Activated CD8-positive, alpha-beta memory T cell treated with anti-CD3 and anti-CD28 coated beads, Interleukin-2, amount 10 ng/mL, durations not matched to agents 7 days and 5 days (primary cell): ENCODE measurements at regions not wholly inside any gene's neighbourhood (a gene's known extent, or its start where the extent isn't known, plus 50 kb on each side); places are given as distances from the start of the nearest gene placed in this dataset.
A peak's percentile ranks its signal among the peaks of the same experiment; 100 is the strongest.
"Not testable (repeated sequence)": the region's sequence is repeated elsewhere in the genome, so short reads cannot be mapped to it uniquely, and the experiment has no call there.

Experiments
- ATAC-seq: fragments of 150-1000 bp; cut with Tn5 transposase; one replicate; pipeline ENCODE4 v1.10.0; 2021; ENCODE audit warnings: moderate library complexity
- CTCF ChIA-PET: fragments of 350-600 bp; sonication (Branson Sonifier 250); formaldehyde crosslinking; loops from one replicate; lab custom pipeline; 2021; ENCODE audit warnings: antibody characterized with exemption; lab: Charles Lee
- DNase-seq: peaks from one replicate; pipeline ENCODE4 v3.0.0-alpha.2; 2020
- H3K27ac Mint-ChIP-seq: one replicate; pipeline ENCODE4 v1.8.0; 2021; ENCODE audit warnings: mild to moderate bottlenecking, mixed read lengths
- H3K27me3 Mint-ChIP-seq: one replicate; pipeline ENCODE4 v1.8.0; 2021; ENCODE audit warnings: mixed read lengths
- H3K36me3 Mint-ChIP-seq: one replicate; pipeline ENCODE4 v1.8.0; 2021; ENCODE audit warnings: mild to moderate bottlenecking, mixed read lengths
- H3K4me1 Mint-ChIP-seq: one replicate; pipeline ENCODE4 v1.8.0; 2021; ENCODE audit warnings: mixed read lengths
- H3K4me3 Mint-ChIP-seq: one replicate; pipeline ENCODE4 v1.8.0; 2021; ENCODE audit warnings: mild to moderate bottlenecking, moderate library complexity, mixed read lengths
- H3K9me3 Mint-ChIP-seq: one replicate; pipeline ENCODE4 v1.8.0; 2022; ENCODE audit warnings: low read depth, mixed read lengths

GRCh38 chr14:97155814-97156213 is 358.6 kb downstream of the VRK1 start:
- Mint-ChIP-seq H3K4me3 (no peak overlapping the region), H3K4me1 (no peaks in the 10 kb centered on the region), H3K27me3 (peaks cover 20% of the 10 kb centered on the region), H3K36me3 (peaks cover 2% of the 10 kb centered on the region), H3K9me3 (peaks cover 10% of the 10 kb centered on the region), H3K27ac (no peak overlapping the region)
- ATAC-seq (no peak), DNase-seq (no peak)
- CTCF ChIA-PET: no interaction called here

- Mint-ChIP-seq H3K36me3 (peaks cover 2% of the 10 kb centered on the region), H3K9me3 (peaks cover 10% of the 10 kb centered on the region), H3K27ac (no peak overlapping the region), H3K4me1 (no peaks in the 10 kb centered on the region), H3K27me3 (peaks cover 20% of the 10 kb centered on the region), H3K4me3 (no peak overlapping the region)
- no peak for DNase-seq
- CTCF ChIA-PET: no interaction called here
- ATAC-seq: no peak
These were observed 359.5 kb downstream of the VRK1 start for GRCh38 chr14:97156705-97157104.

DNA sequence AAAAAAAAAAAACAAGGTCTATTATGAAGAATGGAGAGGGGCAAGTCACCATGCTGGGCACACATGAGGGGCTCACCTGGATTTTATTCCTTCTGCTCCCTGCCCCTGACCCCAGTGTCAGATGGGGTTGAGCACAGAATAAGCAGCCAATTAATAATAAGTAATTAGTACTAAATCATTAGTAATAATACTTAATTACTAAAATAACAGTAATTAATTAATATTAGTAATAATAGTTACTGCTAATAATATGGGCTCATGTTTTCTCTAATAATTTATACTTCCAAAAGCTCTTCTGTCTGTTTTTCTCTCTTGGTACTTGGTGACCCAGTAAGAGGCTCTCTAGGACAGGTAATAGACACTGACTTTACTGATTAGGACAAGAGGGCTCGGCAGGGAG is 360.9 kb downstream of the VRK1 start:
- H3K4me3 Mint-ChIP-seq: no peak overlapping the region
- CTCF ChIA-PET: interaction anchor here (0.7 kb wide), 1 partner anchor 1408 kb away, joined by 3 read pairs; no protein-coding TSS in a partner anchor
- H3K27me3 Mint-ChIP-seq: peaks cover 23% of the 10 kb centered on the region
- H3K27ac Mint-ChIP-seq: no peak overlapping the region
- no peaks in the 10 kb centered on the region for H3K4me1 Mint-ChIP-seq
- peaks cover 10% of the 10 kb centered on the region for H3K9me3 Mint-ChIP-seq
- no peak for DNase-seq
- no peak for ATAC-seq
- H3K36me3 Mint-ChIP-seq: peaks cover 2% of the 10 kb centered on the region

GRCh38 chr14:97159124-97159523 is 361.9 kb downstream of the VRK1 start:
- CTCF ChIA-PET: no interaction called here
- H3K9me3 Mint-ChIP-seq: peaks cover 10% of the 10 kb centered on the region
- H3K4me3 Mint-ChIP-seq: no peak overlapping the region
- H3K4me1 Mint-ChIP-seq: no peaks in the 10 kb centered on the region
- peaks cover 23% of the 10 kb centered on the region for H3K27me3 Mint-ChIP-seq
- DNase-seq (no peak), ATAC-seq (no peak)
- H3K36me3 Mint-ChIP-seq: peaks cover 2% of the 10 kb centered on the region
- H3K27ac Mint-ChIP-seq: no peak overlapping the region

DNA sequence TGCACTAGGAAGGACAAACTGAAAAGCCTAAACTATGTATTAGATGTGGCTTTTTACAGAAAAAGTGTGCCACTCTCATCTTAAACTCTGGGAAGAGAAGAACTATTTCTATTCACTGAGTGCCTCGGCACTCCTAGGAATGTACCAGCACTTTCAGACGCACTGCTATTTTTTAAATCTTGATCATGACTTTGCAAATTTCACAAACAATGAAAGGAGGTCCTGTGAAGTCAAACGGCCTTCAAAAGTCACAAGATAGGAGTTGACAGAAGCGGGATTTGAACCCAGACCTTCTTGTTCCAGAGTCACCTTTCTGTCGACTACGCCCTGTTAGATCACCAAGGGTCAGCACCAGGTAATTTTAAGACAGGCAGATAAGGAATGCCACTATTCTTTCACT is 365.4 kb downstream of the VRK1 start:
- ATAC-seq: no peak
- Mint-ChIP-seq H3K27ac (no peak overlapping the region), H3K9me3 (peaks cover 10% of the 10 kb centered on the region), H3K36me3 (peaks cover 2% of the 10 kb centered on the region), H3K4me1 (no peaks in the 10 kb centered on the region), H3K27me3 (peaks cover 4% of the 10 kb centered on the region), H3K4me3 (no peak overlapping the region)
- DNase-seq: no peak
- CTCF ChIA-PET: interaction anchor here (1.1 kb wide), 1 partner anchor 14 kb away, joined by 3 read pairs; no protein-coding TSS in a partner anchor

DNA sequence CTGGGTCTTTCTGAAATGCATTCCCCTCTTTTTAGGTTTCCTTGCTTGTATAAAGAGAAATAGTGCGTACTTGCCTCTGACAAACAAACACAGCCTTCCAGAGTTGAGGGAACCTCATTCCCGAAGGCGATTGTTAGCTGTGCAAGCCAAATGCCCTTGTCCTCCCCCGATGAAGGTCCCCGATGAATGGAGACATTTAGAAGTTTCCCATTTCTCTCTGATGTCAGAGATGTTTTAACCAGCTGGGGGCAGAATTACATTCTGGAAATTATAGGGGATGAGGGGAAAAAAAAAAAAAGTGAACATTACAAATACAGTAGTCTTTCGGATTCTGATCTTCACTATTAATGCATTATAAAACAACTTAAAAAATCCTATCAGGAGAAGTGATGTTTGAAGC is 366.8 kb downstream of the VRK1 start:
- ATAC-seq: no peak
- CTCF ChIA-PET: no interaction called here

DNA sequence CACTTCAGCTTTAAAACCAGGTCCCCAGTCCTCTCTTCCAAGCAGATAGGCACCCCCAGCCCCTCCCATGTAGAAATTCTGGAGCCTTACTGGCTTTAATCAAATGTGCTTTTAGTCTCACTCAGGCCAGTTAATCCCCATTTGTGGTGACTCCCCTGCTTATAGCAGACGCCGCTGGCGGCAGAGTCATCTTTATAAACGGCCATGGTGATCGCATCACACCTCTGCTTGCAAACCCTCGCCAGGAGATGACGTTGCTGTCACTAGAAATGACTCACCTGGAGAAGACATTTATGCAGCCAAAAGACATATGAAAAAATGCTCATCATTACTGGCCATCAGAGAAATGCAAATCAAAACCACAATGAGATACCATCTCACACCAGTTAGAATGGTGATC is 369.3 kb downstream of the VRK1 start:
- DNase-seq: no peak
- CTCF ChIA-PET: no interaction called here

More for the DNA sequence above, 366.8 kb downstream of the VRK1 start:
- no peak overlapping the region for H3K27ac Mint-ChIP-seq
- H3K9me3 Mint-ChIP-seq: peaks cover 5% of the 10 kb centered on the region
- DNase-seq: no peak
- no peak overlapping the region for H3K4me3 Mint-ChIP-seq
- no peaks in the 10 kb centered on the region for H3K4me1 Mint-ChIP-seq
- H3K27me3 Mint-ChIP-seq: peaks cover 4% of the 10 kb centered on the region
- peaks cover under 1% of the 10 kb centered on the region for H3K36me3 Mint-ChIP-seq

GRCh38 chr14:97167577-97167976 is 370.4 kb downstream of the VRK1 start:
- CTCF ChIA-PET, H3K27me3 Mint-ChIP-seq, H3K9me3 Mint-ChIP-seq, DNase-seq, ATAC-seq, H3K36me3 Mint-ChIP-seq, H3K4me3 Mint-ChIP-seq, H3K4me1 Mint-ChIP-seq, H3K27ac Mint-ChIP-seq: not testable (repeated sequence)

More for the DNA sequence above, 369.3 kb downstream of the VRK1 start:
- Mint-ChIP-seq H3K27me3 (peaks cover 4% of the 10 kb centered on the region), H3K4me3 (no peak overlapping the region), H3K9me3 (no peaks in the 10 kb centered on the region), H3K27ac (no peak overlapping the region), H3K4me1 (no peaks in the 10 kb centered on the region), H3K36me3 (no peaks in the 10 kb centered on the region)
- ATAC-seq: no peak

DNA sequence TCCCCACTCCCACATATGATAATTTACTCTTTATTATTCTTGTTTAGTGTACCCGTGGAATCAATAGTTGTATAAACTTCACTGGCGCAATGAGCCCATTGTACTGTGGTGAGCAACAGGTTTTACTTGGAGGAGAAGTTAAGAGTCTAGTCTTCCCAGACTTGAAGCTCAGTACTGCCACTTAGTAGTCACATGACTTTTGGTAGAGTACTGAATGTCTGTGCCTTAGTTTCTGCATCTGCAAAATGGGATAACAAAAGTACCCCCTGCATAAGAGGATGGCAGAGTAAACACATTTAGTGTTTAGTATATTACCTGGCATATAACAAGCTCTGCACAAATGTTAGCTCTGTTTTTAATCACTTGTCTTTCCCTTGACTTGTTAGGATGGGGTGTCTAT is 375.5 kb downstream of the VRK1 start:
- H3K27me3 Mint-ChIP-seq: no peaks in the 10 kb centered on the region

GRCh38 chr14:97177016-97177415 is 379.8 kb downstream of the VRK1 start:
- Mint-ChIP-seq H3K4me3 (no peak overlapping the region), H3K27me3 (no peaks in the 10 kb centered on the region), H3K9me3 (peaks cover 8% of the 10 kb centered on the region), H3K27ac (no peak overlapping the region), H3K36me3 (peaks cover 15% of the 10 kb centered on the region), H3K4me1 (peaks cover 35% of the 10 kb centered on the region)
- peak; percentile 60 for DNase-seq
- ATAC-seq: peak; percentile 70
- CTCF ChIA-PET: interaction anchor here (1.2 kb wide), 1 partner anchor 15 kb away, joined by 3 read pairs; no protein-coding TSS in a partner anchor

More for the DNA sequence above, 375.5 kb downstream of the VRK1 start:
- DNase-seq (no peak), ATAC-seq (no peak)
- peaks cover 2% of the 10 kb centered on the region for H3K9me3 Mint-ChIP-seq
- no peak overlapping the region for H3K27ac Mint-ChIP-seq
- CTCF ChIA-PET: no interaction called here
- H3K4me1 Mint-ChIP-seq: peaks cover 8% of the 10 kb centered on the region
- H3K4me3 Mint-ChIP-seq: no peak overlapping the region
- H3K36me3 Mint-ChIP-seq: peaks cover 2% of the 10 kb centered on the region

DNA sequence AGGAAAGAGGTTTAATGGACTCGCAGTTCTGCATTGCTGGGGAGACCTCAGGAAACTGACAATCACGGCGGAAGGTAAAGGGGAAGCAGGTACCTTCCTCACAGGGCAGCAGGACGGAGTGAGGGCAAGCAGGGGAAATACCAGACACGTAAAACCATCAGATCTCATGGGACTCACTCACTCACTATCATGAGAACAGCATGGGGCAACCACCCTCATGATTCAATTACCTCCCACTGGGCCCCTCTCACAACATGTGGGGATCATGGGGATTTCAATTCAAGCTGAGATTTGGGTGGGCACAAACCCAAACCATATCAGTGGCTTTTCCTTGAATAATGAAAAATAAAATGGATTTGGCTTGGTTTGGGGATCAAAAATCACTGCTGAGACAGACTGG is 380.5 kb downstream of the VRK1 start:
- H3K36me3 Mint-ChIP-seq: peaks cover 13% of the 10 kb centered on the region
- CTCF ChIA-PET: no interaction called here
- no peaks in the 10 kb centered on the region for H3K27me3 Mint-ChIP-seq
- H3K9me3 Mint-ChIP-seq: peaks cover 8% of the 10 kb centered on the region
- H3K4me3 Mint-ChIP-seq: no peak overlapping the region
- no peak for ATAC-seq
- peaks cover 32% of the 10 kb centered on the region for H3K4me1 Mint-ChIP-seq
- DNase-seq: no peak
- no peak overlapping the region for H3K27ac Mint-ChIP-seq

- Mint-ChIP-seq H3K27ac (no peak overlapping the region), H3K9me3 (peaks cover 5% of the 10 kb centered on the region), H3K27me3 (no peaks in the 10 kb centered on the region), H3K36me3 (peaks cover 13% of the 10 kb centered on the region), H3K4me1 (peaks cover 32% of the 10 kb centered on the region), H3K4me3 (no peak overlapping the region)
- DNase-seq (peak; percentile 43), ATAC-seq (peak; percentile 63)
- CTCF ChIA-PET: no interaction called here
These were observed 381.6 kb downstream of the VRK1 start for GRCh38 chr14:97178781-97179180.

GRCh38 chr14:97179573-97179972 is 382.4 kb downstream of the VRK1 start:
- Mint-ChIP-seq H3K36me3 (peaks cover 13% of the 10 kb centered on the region), H3K27me3 (no peaks in the 10 kb centered on the region), H3K4me1 (peaks cover 32% of the 10 kb centered on the region), H3K27ac (peak overlapping the region; percentile 24), H3K9me3 (peaks cover 5% of the 10 kb centered on the region), H3K4me3 (no peak overlapping the region)
- ATAC-seq (no peak), DNase-seq (no peak)
- CTCF ChIA-PET: no interaction called here

DNA sequence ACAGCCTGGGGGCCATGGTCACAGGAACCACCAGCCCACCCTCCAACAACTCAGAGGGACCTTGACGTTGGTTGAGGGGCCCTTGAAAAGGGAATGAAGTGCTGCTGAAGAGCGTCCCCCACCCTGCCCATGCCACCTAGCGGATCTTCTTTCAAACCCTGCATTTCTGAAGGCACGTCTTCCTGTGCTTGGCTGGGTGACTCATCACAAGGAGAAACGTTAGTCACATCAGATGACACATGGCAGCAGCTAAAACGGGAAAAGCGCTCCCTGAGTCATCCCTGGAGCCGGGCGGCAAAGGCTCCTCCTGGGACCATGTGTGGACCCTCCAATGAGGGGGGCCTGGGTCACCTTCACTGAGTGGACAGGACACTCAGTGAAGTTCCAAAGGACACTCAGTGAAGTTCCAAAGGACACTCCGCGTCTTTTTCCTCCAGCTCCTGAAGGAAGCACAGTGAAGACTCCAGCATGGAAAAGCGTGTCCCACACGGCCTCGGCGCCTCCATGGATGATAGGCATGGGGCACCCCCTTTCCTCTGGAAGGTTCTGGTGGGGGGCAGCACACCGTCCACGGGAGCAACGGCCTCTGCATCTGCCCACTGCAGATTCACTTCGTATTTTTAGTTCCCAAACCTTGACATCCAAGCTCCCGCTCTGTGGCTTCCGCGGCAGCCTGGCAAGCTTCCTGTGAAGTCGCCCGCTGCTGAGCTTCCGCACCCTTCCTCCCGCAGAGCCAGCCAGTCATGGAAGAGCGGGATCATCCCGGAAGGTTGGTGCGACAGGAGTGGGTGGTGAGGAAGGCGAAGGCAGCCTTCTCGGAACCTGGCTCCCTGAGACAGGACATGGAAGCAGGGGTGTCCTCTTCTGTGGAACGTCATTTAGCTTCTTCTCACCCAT is 383.4 kb downstream of the VRK1 start:
- CTCF ChIA-PET: no interaction called here

More for the DNA sequence above, 383.4 kb downstream of the VRK1 start:
- Mint-ChIP-seq H3K36me3 (peaks cover 13% of the 10 kb centered on the region), H3K27me3 (no peaks in the 10 kb centered on the region), H3K4me1 (peaks cover 32% of the 10 kb centered on the region), H3K27ac (no peak overlapping the region), H3K4me3 (no peak overlapping the region), H3K9me3 (peaks cover 5% of the 10 kb centered on the region)
- DNase-seq (no peak), ATAC-seq (no peak)
